Activated naive CD8-positive, alpha-beta T cell treated with anti-CD3 and anti-CD28 coated beads for 36 hours (primary cell): ENCODE measurements at regions not wholly inside any gene's neighbourhood (a gene's known extent, or its start where the extent isn't known, plus 50 kb on each side); places are given as distances from the start of the nearest gene placed in this dataset.

Experiments used
- DNase-seq: peaks from one replicate; pipeline ENCODE4 v3.0.0; 2021
- H3K27ac Mint-ChIP-seq: one replicate; pipeline ENCODE4 v1.8.0; 2022; ENCODE audit warnings: mild to moderate bottlenecking, moderate library complexity, mixed read lengths
- H3K27me3 Mint-ChIP-seq: one replicate; pipeline ENCODE4 v1.8.0; 2022; ENCODE audit warnings: mild to moderate bottlenecking, mixed read lengths
- H3K36me3 Mint-ChIP-seq: one replicate; pipeline ENCODE4 v1.8.0; 2021; ENCODE audit warnings: mild to moderate bottlenecking, mixed read lengths
- H3K4me1 Mint-ChIP-seq: one replicate; pipeline ENCODE4 v1.8.0; 2021; ENCODE audit warnings: mixed read lengths
- H3K4me3 Mint-ChIP-seq: one replicate; pipeline ENCODE4 v1.8.0; 2022; ENCODE audit warnings: mild to moderate bottlenecking, moderate library complexity, mixed read lengths
- H3K9me3 Mint-ChIP-seq: one replicate; pipeline ENCODE4 v1.8.0; 2022; ENCODE audit warnings: mixed read lengths

DNA sequence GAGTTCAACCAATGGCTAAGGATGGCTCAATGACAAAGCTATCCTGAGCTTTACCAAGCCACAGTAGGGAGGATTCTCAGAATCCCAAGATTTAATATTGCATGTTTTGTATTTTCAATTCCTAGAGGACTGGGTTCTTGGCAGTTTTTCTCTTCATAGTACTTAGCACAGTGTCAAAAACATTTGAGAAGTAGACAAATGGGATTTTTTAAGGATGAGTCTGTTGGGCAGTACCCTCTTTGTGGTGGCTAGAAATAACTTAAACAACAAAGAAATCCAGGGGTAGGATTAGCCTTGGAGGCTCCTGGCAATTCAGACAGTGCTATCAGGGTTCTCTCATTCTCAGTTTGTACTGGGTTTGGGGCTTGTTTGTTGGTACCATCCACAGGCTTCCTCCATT, 212.8 kb upstream of the RORA start:
- Mint-ChIP-seq H3K4me3 (no peak overlapping the region), H3K4me1 (peaks cover 2% of the 10 kb centered on the region), H3K36me3 (no peaks in the 10 kb centered on the region), H3K27ac (no peak overlapping the region), H3K9me3 (no peaks in the 10 kb centered on the region), H3K27me3 (peaks cover 24% of the 10 kb centered on the region)
- no peak for DNase-seq

DNA sequence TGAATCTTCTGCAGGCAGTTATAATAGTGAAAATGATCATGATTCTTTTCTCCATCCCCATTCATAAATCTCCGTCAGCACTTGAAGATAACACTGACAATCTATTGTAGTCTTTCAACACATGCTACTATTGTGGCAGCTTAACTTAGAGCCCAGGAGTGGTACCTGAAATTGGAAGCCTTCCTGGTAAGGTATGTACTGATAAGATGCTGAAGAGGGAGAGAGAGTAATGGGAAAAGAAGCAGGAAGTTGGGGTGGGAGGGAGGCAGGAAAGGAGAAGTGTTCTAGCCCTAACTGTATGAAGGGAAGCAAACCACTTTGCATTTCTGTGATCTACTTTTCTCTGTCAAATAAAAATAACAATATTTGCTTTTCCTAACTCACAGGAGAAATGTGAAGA, 197.4 kb upstream of the RORA start:
- H3K36me3 Mint-ChIP-seq: no peaks in the 10 kb centered on the region
- no peak overlapping the region for H3K27ac Mint-ChIP-seq
- no peaks in the 10 kb centered on the region for H3K9me3 Mint-ChIP-seq
- DNase-seq: no peak
- H3K4me1 Mint-ChIP-seq: no peaks in the 10 kb centered on the region
- H3K27me3 Mint-ChIP-seq: peaks cover 22% of the 10 kb centered on the region
- no peak overlapping the region for H3K4me3 Mint-ChIP-seq

DNA sequence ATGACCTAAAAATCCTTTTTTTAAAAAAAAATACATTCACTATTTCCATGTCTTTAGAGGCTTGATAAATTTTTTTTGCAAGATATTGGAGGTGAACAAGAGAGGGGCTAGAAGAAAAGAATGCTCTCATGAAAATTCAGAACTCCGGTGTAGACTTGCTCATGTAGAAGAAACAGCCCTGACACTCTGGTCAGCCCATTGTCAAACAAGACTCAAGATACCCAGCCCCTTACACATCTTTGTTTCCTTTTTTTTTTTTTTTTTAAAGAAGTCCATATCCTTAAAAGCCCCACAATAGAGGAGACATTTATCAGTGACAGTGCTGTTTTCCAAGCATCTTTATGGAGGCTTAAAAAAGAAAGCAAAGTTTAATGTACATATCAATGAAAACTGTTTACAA, 196.8 kb upstream of the RORA start:
- H3K4me1 Mint-ChIP-seq: no peaks in the 10 kb centered on the region
- H3K27ac Mint-ChIP-seq: no peak overlapping the region
- H3K9me3 Mint-ChIP-seq: no peaks in the 10 kb centered on the region
- H3K4me3 Mint-ChIP-seq: no peak overlapping the region
- H3K27me3 Mint-ChIP-seq: peaks cover 20% of the 10 kb centered on the region
- H3K36me3 Mint-ChIP-seq: no peaks in the 10 kb centered on the region
- no peak for DNase-seq

DNA sequence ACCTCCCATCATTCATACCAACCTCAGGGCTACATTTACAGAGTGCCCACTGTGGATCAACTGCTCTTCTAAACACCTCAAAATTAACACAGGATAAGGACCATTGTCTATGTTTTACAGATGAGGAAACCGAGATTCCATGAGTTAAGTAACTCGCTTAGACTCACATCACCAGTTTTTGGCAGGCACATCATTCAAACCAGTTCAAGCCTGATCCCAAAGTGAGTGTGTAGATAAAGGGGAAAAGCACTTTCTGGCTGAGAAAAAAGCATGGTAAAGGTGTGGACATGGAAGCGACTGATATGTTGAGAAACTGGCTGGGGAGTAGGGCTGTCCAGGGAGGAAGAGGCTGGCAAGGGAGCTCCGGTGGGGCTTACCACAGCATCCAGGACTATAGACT, 193.7 kb upstream of the RORA start:
- Mint-ChIP-seq H3K4me3 (no peak overlapping the region), H3K4me1 (no peaks in the 10 kb centered on the region), H3K27me3 (peaks cover 32% of the 10 kb centered on the region), H3K27ac (no peak overlapping the region), H3K36me3 (no peaks in the 10 kb centered on the region), H3K9me3 (no peaks in the 10 kb centered on the region)
- no peak for DNase-seq

DNA sequence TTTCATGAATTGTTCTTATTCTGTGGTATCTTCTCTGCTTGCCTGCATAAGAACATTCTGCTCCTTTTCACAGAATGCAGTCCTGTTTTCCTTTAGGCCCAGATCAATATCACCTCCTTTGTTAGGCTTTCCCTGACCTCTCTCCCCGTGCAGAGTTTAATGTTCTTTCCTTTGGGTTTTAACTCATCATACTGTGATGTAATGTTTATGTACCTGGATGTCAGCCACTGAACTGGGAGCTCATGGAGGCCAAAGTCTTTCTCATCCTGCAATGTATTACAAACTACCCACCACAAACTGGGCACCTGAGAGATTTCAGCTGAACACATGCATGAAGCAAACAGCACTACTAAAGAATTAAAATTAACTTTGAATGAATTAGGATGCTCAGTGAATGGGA, 192.8 kb upstream of the RORA start:
- no peak overlapping the region for H3K4me3 Mint-ChIP-seq
- DNase-seq: no peak
- peaks cover 29% of the 10 kb centered on the region for H3K27me3 Mint-ChIP-seq
- H3K4me1 Mint-ChIP-seq: no peaks in the 10 kb centered on the region
- no peaks in the 10 kb centered on the region for H3K9me3 Mint-ChIP-seq
- no peak overlapping the region for H3K27ac Mint-ChIP-seq
- H3K36me3 Mint-ChIP-seq: no peaks in the 10 kb centered on the region

DNA sequence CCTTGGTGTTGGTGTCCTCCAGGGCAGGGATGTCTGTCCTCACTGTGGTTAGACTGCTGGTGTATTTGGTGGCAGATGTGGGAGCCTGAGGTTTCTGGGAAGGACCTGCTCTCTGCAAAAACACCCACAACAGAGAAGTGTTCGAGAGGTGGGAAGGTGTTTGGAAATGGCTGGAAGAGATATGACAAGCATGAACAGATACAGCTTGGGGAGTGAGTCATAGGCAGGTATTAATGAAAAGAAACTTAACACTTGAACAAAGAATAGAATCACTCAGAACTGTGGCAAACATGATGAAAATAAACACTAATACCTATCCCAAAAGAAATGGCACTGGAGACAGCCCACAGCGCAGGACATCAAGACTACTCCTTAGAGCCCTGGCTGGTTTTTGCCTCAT, 192.4 kb upstream of the RORA start:
- Mint-ChIP-seq H3K4me1 (no peaks in the 10 kb centered on the region), H3K27me3 (peaks cover 29% of the 10 kb centered on the region), H3K4me3 (no peak overlapping the region), H3K36me3 (no peaks in the 10 kb centered on the region), H3K9me3 (no peaks in the 10 kb centered on the region), H3K27ac (no peak overlapping the region)
- DNase-seq: no peak

DNA sequence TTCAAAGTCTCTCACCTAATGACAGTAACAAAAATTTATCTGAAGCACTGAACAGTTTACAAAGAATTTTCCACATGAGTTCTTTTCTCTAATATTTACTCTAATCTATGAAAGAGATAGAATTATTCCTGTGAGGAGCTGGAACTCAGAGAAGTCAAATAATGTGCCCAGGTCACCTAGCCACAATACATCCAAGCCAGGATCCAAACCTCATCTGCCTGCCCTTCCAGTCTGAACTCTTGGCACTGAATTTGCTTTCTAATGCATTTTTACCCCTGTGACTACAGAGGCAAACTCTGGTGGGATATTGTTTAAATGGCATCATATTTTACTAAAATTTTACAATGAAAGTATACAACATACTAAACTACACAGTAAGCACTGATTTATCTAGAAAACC, 191.4 kb upstream of the RORA start:
- no peaks in the 10 kb centered on the region for H3K9me3 Mint-ChIP-seq
- H3K27ac Mint-ChIP-seq: no peak overlapping the region
- no peaks in the 10 kb centered on the region for H3K36me3 Mint-ChIP-seq
- H3K4me1 Mint-ChIP-seq: no peaks in the 10 kb centered on the region
- no peak overlapping the region for H3K4me3 Mint-ChIP-seq
- no peak for DNase-seq
- H3K27me3 Mint-ChIP-seq: peaks cover 29% of the 10 kb centered on the region

DNA sequence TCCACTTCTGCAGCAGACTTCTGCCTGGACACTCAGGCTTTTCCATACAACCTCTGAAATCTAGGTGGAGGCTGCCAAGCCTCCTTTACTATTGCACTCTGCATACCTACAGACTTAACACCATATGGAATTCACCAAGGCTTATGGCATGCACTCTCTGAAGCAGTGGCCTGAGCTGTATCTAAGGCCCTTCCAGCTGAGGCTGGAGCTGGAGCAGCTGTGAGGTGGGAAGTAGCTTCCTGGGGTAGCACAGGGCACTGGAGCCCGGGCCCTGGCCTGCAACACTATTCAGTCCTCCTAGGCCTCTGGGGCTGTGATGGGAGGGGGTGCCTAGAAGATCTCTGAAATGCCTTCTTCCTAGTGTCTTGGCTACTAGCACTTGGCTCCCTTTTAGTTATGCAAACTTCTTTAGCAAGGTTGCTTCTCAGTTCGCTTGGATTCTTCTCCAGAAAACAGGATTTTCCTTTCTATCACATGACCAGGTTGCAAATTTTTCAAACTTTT, 186.6 kb upstream of the RORA start:
- Mint-ChIP-seq H3K27ac (no peak overlapping the region), H3K36me3 (no peaks in the 10 kb centered on the region), H3K9me3 (no peaks in the 10 kb centered on the region), H3K27me3 (peaks cover 18% of the 10 kb centered on the region), H3K4me1 (no peaks in the 10 kb centered on the region), H3K4me3 (no peak overlapping the region)
- DNase-seq: no peak

DNA sequence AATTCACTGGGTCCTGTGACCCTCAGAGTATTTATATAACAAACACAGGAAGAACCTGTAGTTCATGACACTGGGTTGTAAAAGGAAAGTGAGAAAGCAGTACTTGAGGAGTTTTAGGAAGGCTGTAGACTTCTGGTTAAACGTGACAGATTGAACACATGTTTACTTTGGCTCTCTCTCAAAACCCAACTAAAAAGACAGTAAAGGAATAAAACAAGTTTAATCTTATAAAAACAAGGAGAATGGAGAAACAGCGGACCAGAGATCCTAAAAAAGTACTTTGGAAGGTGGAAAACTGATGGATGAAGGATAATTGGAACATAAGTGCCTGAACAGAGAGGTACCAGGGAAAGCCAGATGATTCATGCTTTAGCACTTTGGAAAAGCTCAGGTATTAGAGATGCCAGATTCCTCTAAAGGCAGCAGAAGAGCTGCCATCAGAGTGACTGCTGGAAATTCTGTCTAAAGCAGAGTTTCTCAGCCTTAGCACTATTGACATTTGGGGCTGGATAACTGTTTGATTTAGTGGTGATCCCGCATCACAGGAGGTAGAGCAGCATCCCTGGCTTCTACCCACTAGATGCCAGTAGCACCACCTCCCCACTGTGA, 182.9 kb upstream of the RORA start:
- no peak for DNase-seq
- Mint-ChIP-seq H3K27ac (no peak overlapping the region), H3K9me3 (no peaks in the 10 kb centered on the region), H3K27me3 (peaks cover 25% of the 10 kb centered on the region), H3K4me1 (no peaks in the 10 kb centered on the region), H3K36me3 (no peaks in the 10 kb centered on the region), H3K4me3 (no peak overlapping the region)

DNA sequence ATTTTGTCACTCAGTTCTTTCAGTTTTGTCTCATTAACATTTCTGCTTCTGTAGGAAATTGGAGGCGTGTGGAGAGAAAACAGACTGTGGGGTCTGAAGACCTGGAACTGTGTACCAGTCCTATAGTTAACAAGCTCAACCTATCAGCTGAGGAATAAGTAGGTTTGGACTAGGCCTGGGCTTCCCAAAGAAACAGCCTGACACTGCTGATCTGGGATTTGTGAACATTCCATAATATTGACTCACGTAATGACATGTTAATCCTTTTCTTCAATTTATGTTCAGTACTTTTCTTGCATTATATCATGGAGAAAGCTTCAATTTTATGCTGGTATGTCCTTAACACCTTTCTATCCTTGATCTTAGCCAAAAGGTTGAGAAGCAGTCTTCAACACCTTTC, 181.6 kb upstream of the RORA start:
- Mint-ChIP-seq H3K27ac (no peak overlapping the region), H3K4me3 (no peak overlapping the region), H3K9me3 (no peaks in the 10 kb centered on the region), H3K4me1 (no peaks in the 10 kb centered on the region), H3K36me3 (no peaks in the 10 kb centered on the region), H3K27me3 (peaks cover 25% of the 10 kb centered on the region)
- DNase-seq: no peak

DNA sequence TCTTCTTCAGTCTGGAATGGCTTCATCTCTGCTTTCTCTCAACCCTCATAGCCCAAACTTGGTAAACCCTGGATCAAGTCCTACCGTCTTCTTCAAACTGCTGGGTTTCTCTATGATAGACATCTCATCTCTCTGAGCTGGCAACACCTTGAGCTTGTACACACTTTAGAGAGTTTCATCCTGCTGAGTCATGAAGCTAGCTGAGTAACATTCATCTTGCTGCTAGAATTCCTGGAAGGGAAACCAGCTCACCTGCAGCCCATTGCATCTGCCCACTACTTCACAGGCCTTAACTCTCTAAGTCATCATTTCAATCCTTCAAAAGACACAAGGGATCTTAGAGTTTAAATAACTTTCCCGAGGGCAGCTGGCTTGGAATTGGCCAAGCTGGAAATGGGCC, 175.5 kb upstream of the RORA start:
- H3K4me3 Mint-ChIP-seq: no peak overlapping the region
- no peaks in the 10 kb centered on the region for H3K36me3 Mint-ChIP-seq
- no peak overlapping the region for H3K27ac Mint-ChIP-seq
- H3K27me3 Mint-ChIP-seq: peaks cover 16% of the 10 kb centered on the region
- H3K9me3 Mint-ChIP-seq: no peaks in the 10 kb centered on the region
- no peak for DNase-seq
- no peaks in the 10 kb centered on the region for H3K4me1 Mint-ChIP-seq

DNA sequence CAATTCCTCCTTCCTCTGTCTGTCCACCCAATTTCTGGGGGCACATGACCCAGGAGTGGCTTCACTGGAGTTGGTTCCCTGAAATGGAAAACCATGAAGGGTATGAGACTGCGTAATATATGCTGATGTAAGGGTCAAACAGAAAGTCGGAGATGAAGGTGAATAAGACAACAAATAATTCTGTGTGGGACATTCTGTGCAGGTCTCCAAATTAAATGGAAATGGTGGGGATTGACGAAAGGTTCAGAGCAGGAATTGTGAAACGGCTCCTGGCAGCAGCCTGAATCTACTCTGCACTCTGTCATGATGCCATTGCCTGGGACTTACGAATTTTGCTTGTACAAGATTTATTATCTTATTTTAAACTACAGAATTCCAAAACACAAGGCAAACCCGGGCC, 174.8 kb upstream of the RORA start:
- no peaks in the 10 kb centered on the region for H3K36me3 Mint-ChIP-seq
- DNase-seq: no peak
- no peak overlapping the region for H3K27ac Mint-ChIP-seq
- peaks cover 11% of the 10 kb centered on the region for H3K27me3 Mint-ChIP-seq
- no peaks in the 10 kb centered on the region for H3K4me1 Mint-ChIP-seq
- no peak overlapping the region for H3K4me3 Mint-ChIP-seq
- no peaks in the 10 kb centered on the region for H3K9me3 Mint-ChIP-seq

DNA sequence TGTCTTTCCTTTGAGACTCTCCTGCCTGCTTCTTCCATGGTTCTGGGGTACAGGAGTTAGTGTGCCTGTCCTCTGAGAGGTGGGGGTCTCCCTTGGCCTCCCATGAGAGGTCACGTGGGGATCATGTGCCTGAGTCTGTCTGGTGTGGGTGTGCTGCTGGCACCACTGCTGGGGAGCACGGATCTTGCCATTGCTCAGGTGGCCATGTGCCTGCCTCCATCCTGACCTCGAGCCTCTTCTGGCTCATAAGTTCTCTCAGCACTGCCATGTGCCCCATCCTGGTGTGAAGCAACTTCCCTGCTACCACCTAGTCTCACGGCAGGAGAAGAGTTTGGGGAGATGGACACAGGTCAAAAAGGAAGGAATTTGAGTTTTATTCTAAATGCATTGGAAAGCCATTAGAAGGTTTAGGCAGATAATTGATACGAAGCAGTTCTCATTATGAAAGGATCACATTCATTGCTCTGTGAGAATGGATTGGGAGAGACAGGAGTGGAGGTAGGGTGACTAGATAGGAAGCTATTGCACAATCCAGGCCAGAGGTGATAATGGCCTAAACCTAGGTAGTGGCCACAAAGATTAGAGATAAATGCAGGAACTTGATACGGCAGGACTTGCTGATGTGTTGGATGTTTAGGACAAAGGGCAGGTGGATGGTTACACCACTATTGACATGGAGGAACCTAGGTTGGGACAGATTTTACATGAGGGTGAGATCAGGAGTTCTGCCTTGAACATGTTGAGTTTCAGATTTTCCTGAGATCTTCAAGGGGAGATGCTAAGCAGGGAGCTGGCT, 173.0 kb upstream of the RORA start:
- Mint-ChIP-seq H3K4me3 (no peak overlapping the region), H3K27me3 (peaks cover 8% of the 10 kb centered on the region), H3K36me3 (no peaks in the 10 kb centered on the region), H3K4me1 (no peaks in the 10 kb centered on the region), H3K27ac (no peak overlapping the region), H3K9me3 (peaks cover 5% of the 10 kb centered on the region)
- no peak for DNase-seq

DNA sequence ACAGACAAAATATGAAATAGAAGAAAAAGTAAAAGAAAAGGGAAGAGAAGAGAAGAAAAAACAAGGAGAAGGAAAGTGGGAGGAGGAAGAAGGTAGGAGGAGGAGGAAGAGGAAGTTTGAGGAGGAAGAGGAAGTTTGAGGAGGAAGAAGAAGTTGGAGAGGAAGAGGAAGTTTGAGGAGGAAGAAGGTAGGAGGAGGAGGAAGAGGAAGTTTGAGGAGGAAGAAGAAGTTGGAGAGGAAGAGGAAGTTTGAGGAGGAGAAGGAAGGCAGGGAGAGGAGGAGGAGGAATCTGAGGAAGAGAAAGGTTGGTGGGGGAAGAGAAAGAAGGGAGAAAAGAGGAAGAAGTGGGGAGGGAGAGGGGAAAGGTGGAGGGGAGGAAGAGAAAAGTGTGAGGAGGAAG, 169.2 kb upstream of the RORA start:
- Mint-ChIP-seq H3K27me3 (peaks cover 6% of the 10 kb centered on the region), H3K4me1 (no peaks in the 10 kb centered on the region), H3K9me3 (peaks cover 5% of the 10 kb centered on the region), H3K4me3 (no peak overlapping the region), H3K27ac (no peak overlapping the region), H3K36me3 (no peaks in the 10 kb centered on the region)
- no peak for DNase-seq

DNA sequence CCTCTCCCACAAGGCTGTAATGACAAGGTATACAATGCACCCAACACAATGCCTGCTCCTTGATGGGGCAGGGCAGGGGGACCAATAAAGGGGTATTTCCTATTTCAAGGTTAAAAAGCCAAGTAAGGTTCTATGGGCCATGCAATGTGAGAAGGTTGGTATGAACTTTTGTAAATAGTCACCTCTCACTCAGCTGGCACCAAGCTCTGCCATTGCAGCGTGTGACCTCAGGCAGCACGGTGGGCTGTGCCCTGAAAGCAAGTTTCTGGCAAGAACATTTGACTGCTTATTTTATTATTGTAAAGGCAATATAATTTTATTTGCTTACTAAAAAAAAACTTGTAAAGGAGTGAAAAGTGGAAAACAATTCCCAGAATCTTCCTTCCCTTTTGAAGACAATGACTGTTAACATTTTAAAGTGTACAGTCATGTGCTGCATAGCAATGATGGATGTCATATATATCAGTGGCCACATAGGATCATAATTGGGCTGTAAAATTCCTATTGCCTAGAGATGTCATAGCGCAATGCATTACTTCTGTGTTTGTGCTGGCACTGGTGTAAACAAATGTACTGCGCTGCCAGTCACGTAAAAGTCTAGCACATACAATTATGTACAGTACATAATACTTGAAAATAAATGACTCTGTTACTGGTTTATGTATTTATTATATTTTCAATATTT, 167.3 kb upstream of the RORA start:
- no peak overlapping the region for H3K27ac Mint-ChIP-seq
- DNase-seq: no peak
- H3K9me3 Mint-ChIP-seq: peaks cover 5% of the 10 kb centered on the region
- H3K4me1 Mint-ChIP-seq: no peaks in the 10 kb centered on the region
- no peaks in the 10 kb centered on the region for H3K36me3 Mint-ChIP-seq
- H3K4me3 Mint-ChIP-seq: no peak overlapping the region
- H3K27me3 Mint-ChIP-seq: peaks cover 5% of the 10 kb centered on the region

DNA sequence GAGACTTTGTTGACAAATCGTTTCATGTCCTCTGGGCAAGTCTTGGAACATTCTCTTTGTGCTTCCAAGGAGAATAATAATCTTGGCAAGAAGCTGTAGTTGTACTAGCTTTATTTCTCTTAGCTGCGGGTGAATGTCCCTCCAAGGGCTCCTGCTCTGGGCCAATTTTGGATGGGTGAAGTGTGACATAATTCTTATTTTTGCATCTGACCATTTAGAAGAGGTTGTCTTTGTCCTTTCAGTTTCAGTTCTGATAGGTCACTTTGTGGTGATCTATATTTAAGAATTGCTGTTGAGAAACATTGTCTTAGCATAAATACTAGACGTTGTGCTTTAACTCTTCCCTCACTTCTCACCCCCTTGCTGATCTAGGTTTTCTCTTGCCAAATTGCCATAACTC, 164.8 kb upstream of the RORA start:
- DNase-seq: no peak
- Mint-ChIP-seq H3K4me3 (no peak overlapping the region), H3K9me3 (peaks cover 8% of the 10 kb centered on the region), H3K4me1 (peaks cover 7% of the 10 kb centered on the region), H3K27ac (no peak overlapping the region), H3K27me3 (peaks cover 16% of the 10 kb centered on the region), H3K36me3 (no peaks in the 10 kb centered on the region)
